Glomerular visceral epithelial cell (primary cell): ENCODE measurements at regions not wholly inside any gene's neighbourhood (a gene's known extent, or its start where the extent isn't known, plus 50 kb on each side); places are given as distances from the start of the nearest gene placed in this dataset.
A peak's percentile ranks its signal among the peaks of the same experiment; 100 is the strongest.

Experiments used
- DNase-seq: peaks from one replicate; pipeline ENCODE4 v3.0.0-alpha.2; 2016; ENCODE audit errors: extremely low spot score

DNA sequence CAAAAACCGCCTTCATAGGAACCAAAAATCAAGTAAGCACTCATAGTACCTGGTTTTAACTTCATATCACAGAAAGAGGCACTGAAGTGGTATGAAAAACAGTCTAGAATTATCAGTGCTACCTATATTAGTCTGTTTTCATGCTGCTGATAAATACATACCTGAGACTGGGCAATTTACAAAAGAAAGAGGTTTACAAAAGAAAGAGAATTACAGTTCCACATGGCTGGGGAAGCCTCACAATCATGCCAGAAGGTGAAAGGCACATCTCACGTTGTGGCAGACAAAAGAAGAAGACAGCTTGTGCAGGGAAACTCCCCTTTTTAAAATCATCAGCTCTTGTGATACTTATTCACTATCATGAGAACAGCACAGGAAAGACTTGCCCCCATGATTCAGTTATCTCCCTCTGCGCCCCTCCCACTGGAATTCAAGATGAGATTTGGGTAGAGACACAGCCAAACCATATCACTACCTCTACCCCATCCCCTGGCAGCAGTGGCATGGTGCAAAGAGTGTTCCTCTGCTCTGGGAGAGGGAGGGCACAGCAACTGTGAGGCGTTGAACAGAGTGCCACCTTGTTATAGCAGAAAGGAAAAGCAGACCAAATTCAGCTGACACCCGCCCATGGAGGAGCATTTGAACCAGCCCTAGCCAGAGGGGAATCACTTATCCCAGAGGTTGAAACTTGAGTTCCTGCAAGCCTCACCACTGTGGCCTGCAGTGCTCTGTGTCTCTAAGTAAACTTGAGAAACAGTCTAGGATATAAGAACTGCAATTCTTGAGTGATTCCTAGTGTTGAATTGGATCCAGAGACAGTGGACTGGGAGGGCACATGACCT, 61.9 kb upstream of the PTPRZ1 start:
- DNase-seq = no peak

DNA sequence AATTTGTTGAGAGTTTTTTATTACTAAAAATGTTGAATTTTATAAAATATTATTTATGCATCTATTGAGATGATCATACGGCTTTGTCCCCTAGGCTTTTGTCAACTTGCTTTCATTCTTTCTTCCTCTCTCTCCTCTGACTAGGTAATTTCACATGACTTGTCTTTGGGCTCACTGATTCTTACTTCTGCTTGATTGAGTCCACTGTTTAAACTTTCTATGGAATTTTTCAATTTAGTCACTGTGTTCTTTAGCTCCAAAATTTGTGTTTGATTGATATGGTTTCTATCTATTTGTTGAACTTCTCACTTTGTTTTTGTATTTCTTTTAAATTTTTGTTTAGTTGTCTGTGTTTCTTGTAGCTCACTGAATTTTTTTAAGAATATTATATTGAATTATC, 65.9 kb upstream of the PTPRZ1 start:
- DNase-seq = no peak

DNA sequence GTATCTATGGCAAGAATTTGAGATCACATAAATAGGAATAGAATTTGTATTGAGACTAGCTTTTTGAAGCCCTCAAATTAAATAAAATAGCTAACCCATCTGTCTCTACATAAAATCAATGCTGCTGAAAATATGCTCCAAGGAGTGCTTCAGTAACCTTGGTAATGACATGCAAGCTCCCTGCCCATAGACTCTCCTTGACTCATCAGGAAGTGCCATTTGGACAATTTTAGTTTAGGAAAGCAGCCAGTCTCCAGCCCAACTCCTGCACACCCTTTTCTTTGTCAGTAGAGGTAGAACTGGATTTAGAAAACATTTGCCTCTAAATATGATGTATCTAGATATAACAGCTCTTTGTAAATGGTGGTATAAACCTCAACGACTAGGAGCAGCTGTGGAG, 69.9 kb upstream of the PTPRZ1 start:
- no peak for DNase-seq

DNA sequence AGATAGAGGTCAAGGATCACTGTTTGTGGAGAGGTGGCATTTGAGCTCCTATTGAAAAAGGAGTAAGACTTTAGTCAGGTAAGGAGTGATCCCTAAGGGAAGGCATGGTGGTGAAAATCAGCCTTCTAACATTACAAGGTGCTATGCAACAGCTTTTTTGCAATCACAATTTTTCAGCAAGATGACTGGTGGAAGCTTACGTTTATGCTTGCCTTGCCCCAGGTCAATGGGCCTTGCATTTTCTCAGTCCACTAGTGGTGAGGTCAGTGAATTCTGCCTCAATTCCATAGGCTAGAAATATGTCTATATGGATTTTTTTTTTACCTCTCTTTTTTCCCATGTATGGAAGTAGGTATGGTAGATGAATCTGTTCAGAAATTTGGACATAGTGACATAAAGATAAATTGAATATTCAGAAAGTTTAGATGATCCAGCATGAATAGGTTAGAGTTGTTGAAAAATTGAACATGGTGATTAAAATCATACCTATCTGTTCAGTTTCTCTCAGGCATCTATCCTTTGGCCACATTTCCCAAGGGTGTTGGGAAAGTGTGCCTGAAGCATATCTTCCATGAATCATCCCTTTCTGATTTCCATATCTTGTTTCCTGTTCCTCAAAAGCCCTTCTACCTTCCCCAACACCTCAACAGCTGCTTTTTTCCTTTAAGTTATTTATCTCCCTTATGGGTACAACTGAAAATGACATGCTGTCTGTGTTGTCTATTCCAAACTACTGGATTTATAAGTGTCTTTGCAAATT, 71.9 kb upstream of the PTPRZ1 start:
- no peak for DNase-seq

DNA sequence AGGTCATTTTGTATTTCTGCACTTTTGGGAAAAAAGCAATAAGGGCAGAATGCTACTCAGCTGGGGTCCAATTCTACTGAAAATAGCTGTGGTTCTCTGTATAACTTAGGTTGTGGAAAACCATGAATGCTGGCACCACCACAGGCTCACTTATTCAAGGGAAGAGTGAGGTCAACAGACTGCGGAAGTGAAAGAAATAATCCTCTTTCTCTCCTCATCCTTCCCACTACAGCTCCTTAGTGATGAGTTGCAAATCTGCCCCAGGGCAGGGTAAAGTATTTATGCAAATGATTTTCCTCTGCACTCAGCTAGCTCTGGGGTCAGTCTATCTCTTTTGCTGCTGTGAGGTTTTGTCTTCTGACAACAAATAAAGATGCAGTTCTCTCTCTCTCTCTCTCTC, 74.1 kb upstream of the PTPRZ1 start:
- no peak for DNase-seq

DNA sequence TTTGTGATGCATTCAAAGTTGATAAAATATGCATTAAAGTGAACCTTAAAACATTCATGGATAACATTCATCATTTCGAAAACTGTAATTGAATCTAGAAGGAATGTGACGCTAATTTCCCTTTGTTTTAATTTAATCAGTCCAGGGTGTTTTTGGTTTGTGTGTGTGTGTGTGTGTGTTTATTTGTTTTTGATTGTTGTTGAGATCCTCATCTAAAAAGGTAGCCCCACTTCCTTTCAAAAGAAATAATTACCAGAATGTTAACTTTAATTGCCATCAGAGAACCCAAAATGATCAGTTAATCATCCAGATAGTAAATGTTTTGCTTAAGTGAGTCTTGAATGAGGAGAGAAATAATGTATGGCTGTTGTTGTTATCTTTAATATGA, 74.5 kb upstream of the PTPRZ1 start:
- no peak for DNase-seq

DNA sequence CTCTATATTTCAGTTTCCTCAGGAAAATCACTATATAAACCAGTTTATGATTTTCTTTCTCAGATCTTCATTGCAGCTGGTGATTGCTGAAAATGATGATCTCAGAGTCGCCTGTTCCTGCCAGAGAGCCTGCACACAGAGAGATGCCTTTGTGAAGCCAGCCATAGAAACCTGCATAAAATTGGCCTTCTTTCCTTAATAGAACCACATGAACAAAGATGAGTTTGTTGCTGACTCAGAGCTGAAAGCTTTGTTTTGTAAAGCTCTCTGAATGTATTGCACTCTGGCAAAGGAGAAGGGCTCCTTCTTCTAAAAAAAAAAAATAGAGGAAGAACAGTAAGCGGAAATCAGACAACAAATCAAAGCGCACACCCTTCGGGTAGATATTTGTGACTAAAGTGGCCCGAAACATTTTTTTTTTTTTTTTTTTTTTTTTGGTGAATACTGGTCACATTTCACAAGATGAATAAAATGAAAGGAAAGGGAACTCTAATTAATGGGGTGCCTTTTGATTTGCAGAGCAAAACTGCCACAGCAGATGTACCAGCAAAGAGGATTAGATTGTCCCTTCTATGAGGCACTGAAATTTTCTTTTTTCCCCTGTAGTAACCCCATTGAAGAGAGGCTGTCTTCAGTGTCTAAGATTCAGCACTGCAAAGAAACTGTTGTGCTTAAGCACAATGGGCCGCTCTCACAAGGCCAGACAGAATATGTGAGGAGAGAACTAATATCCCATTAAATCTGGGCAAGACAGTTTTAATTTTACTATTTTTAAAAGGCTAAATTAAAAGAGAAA, 75.1 kb upstream of the PTPRZ1 start:
- peak; percentile 9 for DNase-seq

DNA sequence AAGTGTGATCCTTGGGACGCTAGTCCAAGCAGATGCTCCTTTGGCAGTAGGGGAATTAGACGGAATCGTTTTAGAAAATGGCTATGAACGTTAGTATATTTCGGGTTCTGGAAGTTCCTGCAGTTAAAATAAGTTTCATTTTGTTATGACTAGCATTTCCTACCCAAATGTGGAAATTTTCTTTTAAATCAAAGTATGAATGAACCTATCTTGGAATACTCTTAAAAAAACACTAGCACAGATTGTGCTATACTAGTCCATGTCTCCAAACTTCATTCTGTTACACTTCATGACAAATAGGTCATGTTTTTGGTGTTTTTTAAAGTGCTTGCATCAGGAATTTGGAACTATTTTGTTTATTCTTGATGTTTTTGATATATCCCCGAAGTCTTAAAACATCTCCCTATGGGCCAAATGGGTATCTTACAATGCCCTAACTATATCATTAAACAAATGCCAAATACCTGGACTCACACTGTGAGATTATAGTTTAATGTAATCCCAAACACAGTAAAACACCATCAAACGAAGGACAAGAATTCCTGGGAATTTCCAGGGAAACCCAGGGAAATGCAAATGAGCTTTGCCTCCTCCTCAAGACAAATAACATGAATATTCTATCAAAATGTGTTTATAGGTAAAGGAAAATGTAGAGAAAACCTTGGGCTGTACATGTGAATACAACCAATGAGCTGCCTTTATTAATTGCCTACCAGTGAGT, 75.9 kb upstream of the PTPRZ1 start:
- no peak for DNase-seq

DNA sequence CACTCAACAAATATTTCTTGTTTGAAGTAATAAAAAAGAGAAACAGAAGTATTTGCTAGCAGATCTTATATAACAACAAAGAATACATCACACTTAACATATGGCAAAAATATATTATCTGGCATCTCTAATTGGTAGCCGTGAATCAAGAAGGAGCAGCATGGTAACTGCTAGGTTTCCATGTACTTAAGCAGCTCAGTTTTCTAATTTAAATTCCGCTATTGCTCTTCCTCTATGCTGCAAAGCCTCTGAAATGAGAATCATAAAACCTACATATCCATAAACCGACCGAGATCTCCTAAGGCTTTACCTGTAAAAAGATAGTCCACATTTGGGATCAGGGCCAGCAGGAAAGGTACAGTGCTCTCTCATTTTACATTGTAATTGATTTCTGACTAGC, 76.6 kb upstream of the PTPRZ1 start:
- DNase-seq = no peak

DNA sequence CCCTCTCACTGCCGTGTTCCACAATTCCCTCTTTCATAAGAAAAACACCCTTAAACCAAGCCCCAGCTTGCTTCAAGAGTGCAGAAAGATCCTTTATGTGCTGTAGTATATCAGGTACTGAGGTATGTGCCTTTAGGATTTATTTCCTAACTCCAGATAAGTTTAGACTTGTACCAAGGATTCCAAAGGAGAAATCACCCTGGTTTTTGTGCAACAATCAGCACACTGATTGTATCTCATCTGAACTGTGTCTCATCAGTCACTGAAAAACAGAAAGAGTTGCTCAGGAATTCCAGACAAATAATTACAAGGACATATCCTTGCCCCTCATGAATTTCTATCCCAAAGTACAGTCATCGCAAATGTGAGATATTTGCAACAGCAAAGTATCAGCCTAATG, 77.2 kb upstream of the PTPRZ1 start:
- no peak for DNase-seq

DNA sequence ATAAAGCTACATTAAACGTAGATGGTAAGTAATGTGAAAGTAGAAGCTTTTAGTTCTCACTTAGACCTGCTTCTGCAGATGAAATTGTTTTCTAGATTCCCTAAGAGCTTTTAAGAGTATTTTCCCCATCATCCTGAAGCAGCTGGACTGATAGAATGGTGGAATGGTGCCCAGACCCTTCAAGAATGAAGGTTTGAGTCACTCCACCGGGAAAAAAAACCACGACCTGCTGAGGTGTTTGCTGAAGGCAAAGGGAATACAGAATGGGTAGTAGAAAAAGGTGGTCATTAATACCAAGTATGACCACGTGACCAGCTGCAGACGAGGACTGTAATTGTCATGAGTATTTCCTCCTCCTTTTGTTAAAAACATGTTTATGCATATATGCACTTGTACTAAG, 79.2 kb upstream of the PTPRZ1 start:
- DNase-seq = no peak

DNA sequence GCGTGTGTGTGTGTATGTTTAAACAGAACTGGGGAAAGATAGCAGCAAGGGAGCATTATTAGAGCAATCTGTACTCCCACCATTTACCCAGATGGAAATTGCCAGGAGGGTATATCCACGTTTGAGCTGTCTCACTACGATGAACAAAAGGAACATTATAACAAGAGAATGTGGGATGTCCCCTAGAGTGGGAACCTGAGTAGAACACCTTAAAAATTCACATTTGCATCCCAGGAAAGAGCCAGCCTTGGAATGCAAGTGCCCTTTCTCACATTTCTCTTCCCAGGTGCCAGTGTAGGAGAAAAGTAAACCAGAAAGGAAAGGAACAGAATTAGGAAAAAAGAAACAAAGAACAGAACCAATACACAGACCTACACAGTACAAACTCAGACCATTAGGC, 95.3 kb upstream of the PTPRZ1 start:
- no peak for DNase-seq

DNA sequence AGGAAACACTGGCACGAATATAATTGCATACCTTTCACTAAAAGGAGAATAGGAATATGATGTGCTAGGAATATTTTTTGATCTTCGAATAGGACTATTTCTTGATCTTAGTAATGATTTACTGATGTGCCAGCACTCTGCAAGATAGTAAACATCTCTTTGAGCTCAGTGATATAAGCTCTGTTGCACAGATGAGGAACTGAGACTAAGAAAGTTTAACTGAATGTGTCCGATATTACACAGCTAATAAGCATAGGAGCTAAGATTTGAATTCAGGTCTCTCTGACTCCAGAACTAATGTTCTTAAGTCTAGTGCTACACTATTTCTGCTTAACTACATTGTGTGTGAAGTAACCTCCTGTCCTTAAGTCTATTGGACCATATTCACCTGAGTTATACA, 98.4 kb upstream of the PTPRZ1 start:
- no peak for DNase-seq

DNA sequence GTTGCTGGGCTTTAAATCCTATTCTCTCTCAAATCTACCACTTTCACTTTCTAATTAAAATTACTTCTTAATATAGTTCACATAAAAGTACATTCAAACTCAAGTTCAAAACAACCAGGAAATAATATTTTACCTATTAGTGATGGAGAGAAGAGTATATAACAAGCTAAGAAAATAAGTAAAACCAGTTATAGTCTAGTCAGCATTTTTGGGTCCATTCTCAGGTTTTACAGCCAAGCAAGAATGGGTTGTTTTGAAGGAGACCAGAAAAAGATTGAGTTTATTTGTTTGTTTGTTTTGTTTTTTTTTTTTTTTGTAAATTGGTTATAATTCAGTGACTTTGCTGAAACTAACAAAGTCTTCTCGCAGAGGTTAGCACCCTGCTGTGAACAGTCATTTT, 106.3 kb upstream of the PTPRZ1 start:
- DNase-seq = no peak

DNA sequence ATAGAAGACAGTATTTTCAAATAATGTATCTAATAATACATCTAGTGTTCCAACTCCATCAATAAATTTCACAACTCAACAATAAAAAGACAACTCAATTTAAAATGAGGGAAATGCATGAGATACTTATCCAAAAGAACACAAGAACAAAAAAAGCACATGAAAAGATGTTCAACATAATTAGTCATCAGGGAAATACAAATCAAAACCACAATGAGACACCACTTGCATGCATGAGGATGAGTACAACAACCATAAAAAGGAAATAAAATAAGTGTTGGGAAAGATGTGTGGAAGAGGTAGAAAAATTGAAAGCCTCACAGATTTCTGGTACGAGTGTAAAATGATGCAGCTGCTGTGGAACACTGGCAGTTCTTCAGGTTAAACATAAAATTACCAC, 111.6 kb upstream of the PTPRZ1 start:
- no peak for DNase-seq

DNA sequence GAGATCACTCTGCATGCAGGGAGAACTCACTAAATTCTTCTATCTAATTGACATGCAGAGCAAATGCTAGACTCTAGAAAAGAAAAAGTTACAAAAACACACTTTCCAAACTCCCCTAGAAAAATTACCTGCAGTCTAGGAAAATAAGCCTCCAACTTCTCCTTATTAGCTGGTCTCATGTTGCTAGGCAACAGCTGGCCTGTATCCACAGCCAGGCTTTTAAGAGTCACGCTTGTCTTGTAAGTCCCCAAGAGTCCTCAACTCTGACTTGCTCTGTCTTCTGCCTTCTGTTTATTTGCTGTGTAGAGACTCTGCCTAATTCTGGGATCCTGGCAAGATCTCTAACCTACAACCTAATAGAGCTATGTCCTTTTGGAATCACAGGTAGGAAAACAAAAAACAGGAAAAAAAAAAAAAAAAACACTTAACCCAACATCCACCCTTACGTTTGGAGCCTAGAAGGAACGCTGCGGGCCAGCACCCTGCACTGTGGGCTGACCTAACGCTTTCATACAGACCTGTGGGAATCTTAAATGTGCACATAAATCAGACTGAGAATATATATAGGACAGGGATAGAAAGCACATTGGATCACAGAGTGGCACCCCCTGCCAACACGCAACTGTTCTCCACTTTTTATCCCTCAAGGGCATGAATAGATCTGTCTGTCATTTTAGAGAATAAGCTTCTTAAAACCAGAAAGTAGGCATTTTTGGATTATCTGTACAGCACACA, 117.0 kb upstream of the PTPRZ1 start:
- no peak for DNase-seq

DNA sequence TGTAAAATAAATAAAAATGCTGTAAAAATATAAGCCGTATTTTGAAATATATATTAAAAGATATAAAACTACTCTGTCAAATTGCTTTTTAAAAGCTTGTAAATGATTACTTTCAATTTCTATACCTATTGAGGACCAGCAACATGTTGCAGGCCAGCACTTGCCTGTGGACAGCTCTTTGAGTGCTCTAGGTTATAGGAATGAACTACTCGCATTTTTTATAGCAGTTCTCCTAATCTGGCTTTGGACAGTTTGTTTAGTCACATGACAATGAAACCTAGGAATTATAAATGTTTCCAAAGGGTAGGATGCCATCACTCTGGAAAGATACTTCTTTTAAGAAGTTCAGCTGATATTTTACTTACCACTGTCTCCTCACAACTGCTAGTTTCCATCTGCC, 117.7 kb upstream of the PTPRZ1 start:
- DNase-seq = no peak

DNA sequence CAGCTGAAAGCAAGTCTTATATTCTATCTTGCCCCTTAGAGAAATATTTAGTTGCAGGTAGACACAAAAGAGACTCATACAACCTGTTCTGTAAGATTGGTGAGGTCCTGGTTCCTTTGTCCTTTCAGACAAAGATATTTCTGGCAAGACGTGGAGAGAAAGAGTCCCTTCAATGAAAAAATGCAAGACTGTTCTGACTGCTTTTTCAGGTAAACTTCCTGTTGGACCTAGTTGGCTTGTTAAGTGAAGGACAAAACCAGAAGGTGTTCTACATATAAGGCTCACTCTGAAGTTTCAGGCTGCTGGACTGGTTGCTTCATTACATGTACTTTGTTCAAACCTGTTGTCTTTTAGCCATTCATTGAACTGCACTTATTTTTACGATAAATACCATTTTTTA, 119.0 kb upstream of the PTPRZ1 start:
- no peak for DNase-seq

DNA sequence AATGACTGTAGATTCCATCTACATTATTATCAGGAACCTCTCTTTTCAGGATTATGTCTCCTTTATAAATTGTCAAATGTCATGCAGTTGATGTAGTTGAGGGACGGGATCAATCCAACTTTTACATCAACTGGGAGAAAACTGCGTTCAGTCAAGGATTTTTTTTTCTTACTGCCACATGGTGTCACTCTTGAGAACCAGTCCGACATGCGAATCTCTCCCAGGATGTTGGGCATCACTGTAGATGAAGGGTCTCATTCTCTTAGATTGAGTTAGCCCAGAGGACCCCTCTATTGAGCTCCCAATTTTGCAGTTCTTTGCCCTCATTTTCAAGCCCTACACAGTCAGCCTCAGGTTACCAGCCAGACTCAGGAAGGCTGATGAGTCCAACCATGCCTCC, 120.3 kb upstream of the PTPRZ1 start:
- no peak for DNase-seq

DNA sequence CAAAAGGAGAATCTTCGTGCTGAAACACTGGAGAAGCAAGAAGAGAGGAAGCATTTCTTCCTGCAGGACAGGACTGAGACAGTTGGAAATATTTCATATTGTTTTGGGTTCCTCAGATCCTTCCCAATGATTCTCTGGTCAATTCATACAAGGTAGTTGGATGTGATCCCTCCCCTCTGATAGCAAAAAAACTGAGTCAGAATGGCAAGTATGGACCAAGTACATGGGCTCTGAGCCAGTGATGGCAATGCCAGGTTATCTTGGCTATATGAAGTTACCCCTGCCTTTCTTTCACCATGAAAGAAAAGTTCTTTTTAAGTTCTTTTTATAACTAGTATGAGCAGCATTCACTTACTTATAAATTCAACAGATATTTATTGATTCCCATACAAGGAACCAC, 124.4 kb upstream of the PTPRZ1 start:
- DNase-seq = no peak

DNA sequence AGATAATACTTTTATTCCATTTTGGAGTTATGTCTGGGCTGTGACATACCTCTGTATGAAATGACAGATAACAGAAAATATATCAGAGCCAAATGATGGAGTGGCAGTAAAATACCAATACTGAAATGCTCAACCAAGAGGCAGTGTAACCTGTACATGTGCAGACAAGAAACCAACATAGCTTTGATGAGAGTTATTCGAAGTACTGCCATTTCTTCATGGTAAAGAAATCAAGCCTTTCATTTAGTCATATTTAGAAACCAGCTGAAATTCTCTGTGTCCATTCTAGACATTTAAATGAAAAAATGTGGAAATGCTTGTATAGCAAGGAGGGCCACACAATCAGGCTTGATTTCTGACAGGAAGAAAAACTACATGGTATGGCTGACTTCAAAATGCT, 127.1 kb upstream of the PTPRZ1 start:
- DNase-seq = no peak
